DND-41 (cell line): ENCODE measurements at regions not wholly inside any gene's neighbourhood (a gene's known extent, or its start where the extent isn't known, plus 50 kb on each side); places are given as distances from the start of the nearest gene placed in this dataset.

Source experiments
- EZH2 ChIP-seq: IDR thresholded peaks from 3 replicates; pipeline ENCODE4 v1.6.1; 2012; ENCODE audit warnings: borderline replicate concordance, low read depth, mild to moderate bottlenecking, moderate library complexity, low read length, inconsistent platforms; ENCODE audit not compliant: severe bottlenecking
- TF ChIP-seq, protein P1 (sequence below): IDR thresholded peaks from 2 replicates; pipeline ENCODE4 v1.5.1; 2012; ENCODE audit warnings: borderline replicate concordance, low read length, moderate library complexity, mild to moderate bottlenecking; ENCODE audit not compliant: poor library complexity, severe bottlenecking; ENCODE audit errors: extremely low read depth

GRCh38 chr16:17769065-17769464 lies 298.3 kb upstream of the XYLT1 start:
- TF ChIP-seq, protein P1, sequence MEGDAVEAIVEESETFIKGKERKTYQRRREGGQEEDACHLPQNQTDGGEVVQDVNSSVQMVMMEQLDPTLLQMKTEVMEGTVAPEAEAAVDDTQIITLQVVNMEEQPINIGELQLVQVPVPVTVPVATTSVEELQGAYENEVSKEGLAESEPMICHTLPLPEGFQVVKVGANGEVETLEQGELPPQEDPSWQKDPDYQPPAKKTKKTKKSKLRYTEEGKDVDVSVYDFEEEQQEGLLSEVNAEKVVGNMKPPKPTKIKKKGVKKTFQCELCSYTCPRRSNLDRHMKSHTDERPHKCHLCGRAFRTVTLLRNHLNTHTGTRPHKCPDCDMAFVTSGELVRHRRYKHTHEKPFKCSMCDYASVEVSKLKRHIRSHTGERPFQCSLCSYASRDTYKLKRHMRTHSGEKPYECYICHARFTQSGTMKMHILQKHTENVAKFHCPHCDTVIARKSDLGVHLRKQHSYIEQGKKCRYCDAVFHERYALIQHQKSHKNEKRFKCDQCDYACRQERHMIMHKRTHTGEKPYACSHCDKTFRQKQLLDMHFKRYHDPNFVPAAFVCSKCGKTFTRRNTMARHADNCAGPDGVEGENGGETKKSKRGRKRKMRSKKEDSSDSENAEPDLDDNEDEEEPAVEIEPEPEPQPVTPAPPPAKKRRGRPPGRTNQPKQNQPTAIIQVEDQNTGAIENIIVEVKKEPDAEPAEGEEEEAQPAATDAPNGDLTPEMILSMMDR, result no peak
- TF ChIP-seq EZH2, result no peak
